GM12892 (cell line): ENCODE measurements at regions not wholly inside any gene's neighbourhood (a gene's known extent, or its start where the extent isn't known, plus 50 kb on each side); places are given as distances from the start of the nearest gene placed in this dataset.

Experiments used
- POLR2A ChIP-seq: IDR thresholded peaks from 2 replicates; pipeline ENCODE4 v1.6.1; 2011; ENCODE audit warnings: low read depth, low read length, control low read depth
- POLR2AphosphoS5 ChIP-seq: IDR thresholded peaks from 2 replicates; pipeline ENCODE4 v1.6.1; 2011; ENCODE audit warnings: low read depth, low read length, control low read depth
- TAF1 ChIP-seq: IDR thresholded peaks from 2 replicates; pipeline ENCODE4 v1.6.1; 2011; ENCODE audit warnings: low read depth, mild to moderate bottlenecking, control low read depth, low read length, borderline replicate concordance

GRCh38 chr6:133648581-133648980 lies 240.3 kb upstream of the TCF21 start:
- TF ChIP-seq POLR2AphosphoS5 (no peak), POLR2A (no peak), TAF1 (no peak)
